HG03520 (cell line): ENCODE measurements at regions not wholly inside any gene's neighbourhood (a gene's known extent, or its start where the extent isn't known, plus 50 kb on each side); places are given as distances from the start of the nearest gene placed in this dataset.
"Not testable (repeated sequence)": the region's sequence is repeated elsewhere in the genome, so short reads cannot be mapped to it uniquely, and the experiment has no call there.

Experiments used
- ATAC-seq: cut with Tn5 transposase; IDR thresholded peaks from one replicate; pipeline ENCODE4 v1.9.1; 2021; ENCODE audit warnings: mild to moderate bottlenecking, moderate library complexity; ENCODE audit not compliant: unreplicated experiment

GRCh38 chr7:9488555-9488954 is 1055.1 kb downstream of the NXPH1 start:
- ATAC-seq: no peak

GRCh38 chr7:9498303-9498702 is 1064.9 kb downstream of the NXPH1 start:
- ATAC-seq: no peak

- no peak for ATAC-seq
Measured at GRCh38 chr7:9502269-9502668, 1068.9 kb downstream of the NXPH1 start.

GRCh38 chr7:9504678-9505077 is 1071.3 kb downstream of the NXPH1 start:
- ATAC-seq: no peak

- no peak for ATAC-seq
Measured at GRCh38 chr7:9505516-9505915, 1072.1 kb downstream of the NXPH1 start.

- no peak for ATAC-seq
Measured at GRCh38 chr7:9507290-9507689, 1073.9 kb downstream of the NXPH1 start.

GRCh38 chr7:9516662-9517061 is 1083.3 kb downstream of the NXPH1 start:
- ATAC-seq: no peak

- no peak for ATAC-seq
Measured at GRCh38 chr7:9523579-9523978, 1090.2 kb downstream of the NXPH1 start.

- ATAC-seq: not testable (repeated sequence)
Measured at GRCh38 chr7:9552431-9552830, 1119.0 kb downstream of the NXPH1 start.

- ATAC-seq: no peak
Measured at GRCh38 chr7:9557853-9558252, 1124.4 kb downstream of the NXPH1 start.

GRCh38 chr7:9575716-9576115 is 1142.3 kb downstream of the NXPH1 start:
- no peak for ATAC-seq

- ATAC-seq: no peak
Measured at GRCh38 chr7:9582824-9583223, 1149.4 kb downstream of the NXPH1 start.

- ATAC-seq: no peak
Measured at GRCh38 chr7:9598411-9598810, 1165.0 kb downstream of the NXPH1 start.

- no peak for ATAC-seq
Measured at GRCh38 chr7:9600974-9601373, 1167.6 kb downstream of the NXPH1 start.

- ATAC-seq: no peak
Measured at GRCh38 chr7:9603291-9603690, 1169.9 kb downstream of the NXPH1 start.

GRCh38 chr7:9608560-9608959 is 1175.2 kb downstream of the NXPH1 start:
- no peak for ATAC-seq

GRCh38 chr7:9620899-9621298 is 1187.5 kb downstream of the NXPH1 start:
- not testable (repeated sequence) for ATAC-seq

- ATAC-seq: not testable (repeated sequence)
Measured at GRCh38 chr7:9621306-9621902, 1188.0 kb downstream of the NXPH1 start.

GRCh38 chr7:9621927-9622326 is 1188.5 kb downstream of the NXPH1 start:
- no peak for ATAC-seq

- no peak for ATAC-seq
Measured at GRCh38 chr7:9625953-9626352, 1192.5 kb downstream of the NXPH1 start.

GRCh38 chr7:9645756-9646155 is 1212.3 kb downstream of the NXPH1 start:
- ATAC-seq: no peak

- ATAC-seq: no peak
Measured at GRCh38 chr7:9657257-9657656, 1223.8 kb downstream of the NXPH1 start.
